ENCODE measurements at regions not wholly inside any gene's neighbourhood (a gene's known extent, or its start where the extent isn't known, plus 50 kb on each side); places are given as distances from the start of the nearest gene placed in this dataset.

- TF ChIP-seq YY1 (IDR thresholded peaks at IDR 0.05; ENCODE audit: insufficient read depth, insufficient read length) = no peak
- TF ChIP-seq SUZ12 (IDR thresholded peaks at IDR 0.05; ENCODE audit: extremely low read depth, insufficient read depth, insufficient read length) = no peak
These were observed 400.0 kb upstream of the RNF32 start for GRCh38 chr7:156240532-156240931.
